Endothelial cell of umbilical vein (primary cell): ENCODE measurements at regions not wholly inside any gene's neighbourhood (a gene's known extent, or its start where the extent isn't known, plus 50 kb on each side); places are given as distances from the start of the nearest gene placed in this dataset.

ENCODE experiments used
- BruUV-seq: library from RNA; stranded (reverse); fragments of 400-500 nt; replicated peaks from 2 replicates; lab custom pipeline; 2021; lab: Mats Ljungman, UMichigan
- CTCF ChIA-PET: fragments of 300-600, 350-600 bp; sonication (Branson Sonifier 250); formaldehyde crosslinking; loops from one replicate; lab custom pipeline; 2021; ENCODE audit warnings: antibody characterized with exemption, inconsistent platforms; lab: Charles Lee
- POLR2A ChIA-PET: fragments of 300-600, 350-600 bp; sonication (Branson Sonifier 250); formaldehyde crosslinking; loops from one replicate; lab custom pipeline; 2021; ENCODE audit warnings: antibody characterized with exemption, inconsistent platforms; lab: Charles Lee
- DNase-seq: peaks from one replicate; pipeline ENCODE4 v3.0.0-alpha.2; 2011; ENCODE audit warnings: low read depth, low spot score
- FAIRE-seq: peaks from 2 replicates; lab custom pipeline; 2011; peaks lifted over from hg19 to GRCh38; lab: Jason Lieb, UNC
- H2AFZ ChIP-seq: 2 replicates; pipeline ENCODE4 v1.6.0; 2012; ENCODE audit warnings: low read depth, low read length, control low read depth, inconsistent platforms
- H3K27ac ChIP-seq: 2 replicates; pipeline ENCODE4 v1.5.1; 2011; ENCODE audit warnings: low read depth, mild to moderate bottlenecking, control low read depth, low read length, moderate library complexity; ENCODE audit not compliant: insufficient read depth
- H3K27me3 ChIP-seq, 2 experiments: 2 replicates each; pipeline versions ENCODE4 v1.6.0 to v1.6.1; 2011; ENCODE audit warnings: low read length in 2 of 2, mixed read lengths in 1 of 2; ENCODE audit not compliant: control insufficient read depth in 2 of 2, insufficient read depth in 2 of 2
- H3K36me3 ChIP-seq, 2 experiments: 2 replicates in 1 of 2; 3 replicates in 1 of 2; pipeline ENCODE4 v1.5.1; 2011; ENCODE audit warnings: low read length in 2 of 2, mild to moderate bottlenecking in 1 of 2, moderate library complexity in 1 of 2; ENCODE audit not compliant: control insufficient read depth in 2 of 2, insufficient read depth in 2 of 2; ENCODE audit errors: extremely low read depth in 1 of 2
- H3K4me1 ChIP-seq: 3 replicates; pipeline ENCODE4 v1.5.1; 2011; ENCODE audit warnings: mild to moderate bottlenecking, low read length; ENCODE audit not compliant: control insufficient read depth, insufficient read depth; ENCODE audit errors: extremely low read depth
- H3K4me2 ChIP-seq: 2 replicates; pipeline ENCODE4 v1.6.1; 2011; ENCODE audit warnings: low read length, control low read depth, mixed read lengths; ENCODE audit not compliant: insufficient read depth
- H3K4me3 ChIP-seq, 3 experiments: fragments of 200-600 bp in 1 of 3; sonication (generic), shearing (Covaris generic) in 1 of 3; replicated peaks in 1 of 3; 2 replicates each; pipeline ENCODE4 v1.5.1; 2011 to 2016; ENCODE audit warnings: control low read depth in 3 of 3, low read length in 3 of 3, mild to moderate bottlenecking in 2 of 3, inconsistent platforms in 1 of 3, low read depth in 1 of 3, moderate library complexity in 1 of 3; ENCODE audit not compliant: insufficient read depth in 1 of 3
- H3K79me2 ChIP-seq: 2 replicates; pipeline ENCODE4 v1.6.0; 2012; ENCODE audit warnings: low read length, inconsistent platforms; ENCODE audit not compliant: control insufficient read depth, insufficient read depth
- H3K9ac ChIP-seq: replicated peaks from 2 replicates; pipeline ENCODE3; 2011; ENCODE audit warnings: low read length, control low read depth; ENCODE audit not compliant: insufficient read depth; ENCODE audit errors: extremely low read depth
- H3K9me1 ChIP-seq: replicated peaks from 3 replicates; pipeline ENCODE4 v1.6.0; 2011; ENCODE audit warnings: mild to moderate bottlenecking, low read length; ENCODE audit not compliant: control insufficient read depth, insufficient read depth; ENCODE audit errors: extremely low read depth
- H3K9me3 ChIP-seq: replicated peaks from 2 replicates; pipeline ENCODE4 v1.5.1; 2012; ENCODE audit warnings: low read length, inconsistent platforms; ENCODE audit not compliant: control insufficient read depth, insufficient read depth
- H4K20me1 ChIP-seq: replicated peaks from 2 replicates; pipeline ENCODE3; 2011; ENCODE audit warnings: mild to moderate bottlenecking, low read length; ENCODE audit not compliant: control insufficient read depth, insufficient read depth; ENCODE audit errors: extremely low read depth
- EZH2 ChIP-seq: IDR thresholded peaks from 2 replicates; pipeline ENCODE4 v1.6.1; 2012; ENCODE audit warnings: borderline replicate concordance, low read depth, mild to moderate bottlenecking, moderate library complexity, low read length, inconsistent platforms; ENCODE audit not compliant: severe bottlenecking
- FOS ChIP-seq: IDR thresholded peaks from 2 replicates; pipeline ENCODE4 v1.6.1; 2011; ENCODE audit warnings: mild to moderate bottlenecking, low read length, moderate library complexity, borderline replicate concordance; ENCODE audit not compliant: insufficient read depth
- GATA2 ChIP-seq: IDR thresholded peaks from 2 replicates; pipeline ENCODE4 v1.7.0; 2011; ENCODE audit warnings: low read depth, mild to moderate bottlenecking, moderate library complexity, mixed read lengths, low read length; ENCODE audit not compliant: insufficient read length, insufficient read depth
- JUN ChIP-seq: IDR thresholded peaks from 2 replicates; pipeline ENCODE4 v1.6.1; 2011; ENCODE audit warnings: borderline replicate concordance, low read depth; ENCODE audit not compliant: insufficient read length, insufficient read depth
- MAX ChIP-seq: IDR thresholded peaks from 2 replicates; pipeline ENCODE4 v1.6.1; 2011; ENCODE audit not compliant: insufficient read depth, insufficient read length
- MYC ChIP-seq: IDR thresholded peaks from one replicate; pipeline ENCODE4 v1.6.1; 2011; ENCODE audit warnings: mild to moderate bottlenecking, low read depth, low read length
- POLR2AphosphoS5 ChIP-seq: IDR thresholded peaks from 2 replicates; pipeline ENCODE4 v1.6.1; 2012; ENCODE audit warnings: low read depth, mild to moderate bottlenecking, control low read depth, low read length, moderate library complexity; ENCODE audit not compliant: insufficient read depth
- dilution Hi-C: fragments of 300-500 bp; cut with MboI; formaldehyde crosslinking; loops from one replicate; pipeline ENCODE4 v1.15.0; 2019; ENCODE audit warnings: low sequenced_read_pairs; ENCODE audit not compliant: extremely low pct_ligation_motif_present
- intact Hi-C: fragments of 100-400 bp; cut with micrococcal nuclease; formaldehyde crosslinking; loops from one replicate; pipeline ENCODE4 v1.10.0; 2022
- TF ChIP-seq, protein P1 (sequence below), 2 donors: IDR thresholded peaks; 1 replicate in 1 of 2; 2 replicates in 1 of 2; pipeline ENCODE4 v1.5.1; 2011; ENCODE audit warnings: low read length in 2 of 2, mild to moderate bottlenecking in 2 of 2, moderate library complexity in 2 of 2, control low read depth in 1 of 2, inconsistent platforms in 1 of 2, low read depth in 1 of 2; ENCODE audit not compliant: insufficient read depth in 1 of 2; ENCODE audit errors: extremely low read depth in 1 of 2

- BruUV-seq = no TSS peak
Measured at GRCh38 chr2:145914716-145915115, 1394.8 kb upstream of the ZEB2 start.

GRCh38 chr2:145910416-145910815 lies 1390.5 kb upstream of the ZEB2 start:
- FAIRE-seq (no peak), DNase-seq (no peak)
- Histone ChIP-seq H3K9ac (no peak overlapping the region), H3K79me2 (no peaks in the 10 kb centered on the region), H3K9me1 (no peaks in the 10 kb centered on the region), H3K4me2 (no peak overlapping the region), H3K9me3 (no peaks in the 10 kb centered on the region), H3K36me3 (no peaks in the 10 kb centered on the region), H2AFZ (no peak overlapping the region), H3K27ac (no peak overlapping the region), H3K4me3 (no peak overlapping the region), H4K20me1 (no peaks in the 10 kb centered on the region), H3K4me1 (peaks cover 4% of the 10 kb centered on the region), H3K27me3 (no peaks in the 10 kb centered on the region)
- TF ChIP-seq EZH2 (no peak), MYC (no peak), JUN (no peak), MAX (no peak), FOS (no peak), POLR2AphosphoS5 (no peak)
- no TSS peak for BruUV-seq
- dilution Hi-C loops (no loop called here), intact Hi-C loops (no loop called here)
- ChIA-PET POLR2A (no interaction called here), CTCF (interaction anchor here (1.2 to 3.3 kb wide), 5 partner anchors 9 to 158 kb away, joined by 3 to 25 read pairs (median 4); no protein-coding TSS in a partner anchor)

More at GRCh38 chr2:145914716-145915115, 1394.8 kb upstream of the ZEB2 start:
- ChIA-PET POLR2A (no interaction called here), CTCF (no interaction called here)
- no peak for FAIRE-seq
- Histone ChIP-seq H3K4me1 (no peaks in the 10 kb centered on the region), H3K4me3 (no peak overlapping the region), H3K27ac (no peak overlapping the region), H3K36me3 (no peaks in the 10 kb centered on the region), H2AFZ (peak overlapping the region; percentile 30), H3K9me3 (no peaks in the 10 kb centered on the region), H3K4me2 (no peak overlapping the region), H4K20me1 (no peaks in the 10 kb centered on the region), H3K9ac (no peak overlapping the region), H3K27me3 (no peaks in the 10 kb centered on the region), H3K79me2 (no peaks in the 10 kb centered on the region), H3K9me1 (no peaks in the 10 kb centered on the region)
- DNase-seq = no peak
- intact Hi-C loops (no loop called here), dilution Hi-C loops (no loop called here)
- TF ChIP-seq MAX (no peak), EZH2 (no peak), FOS (no peak), GATA2 (no peak)
- TF ChIP-seq, protein P1, sequence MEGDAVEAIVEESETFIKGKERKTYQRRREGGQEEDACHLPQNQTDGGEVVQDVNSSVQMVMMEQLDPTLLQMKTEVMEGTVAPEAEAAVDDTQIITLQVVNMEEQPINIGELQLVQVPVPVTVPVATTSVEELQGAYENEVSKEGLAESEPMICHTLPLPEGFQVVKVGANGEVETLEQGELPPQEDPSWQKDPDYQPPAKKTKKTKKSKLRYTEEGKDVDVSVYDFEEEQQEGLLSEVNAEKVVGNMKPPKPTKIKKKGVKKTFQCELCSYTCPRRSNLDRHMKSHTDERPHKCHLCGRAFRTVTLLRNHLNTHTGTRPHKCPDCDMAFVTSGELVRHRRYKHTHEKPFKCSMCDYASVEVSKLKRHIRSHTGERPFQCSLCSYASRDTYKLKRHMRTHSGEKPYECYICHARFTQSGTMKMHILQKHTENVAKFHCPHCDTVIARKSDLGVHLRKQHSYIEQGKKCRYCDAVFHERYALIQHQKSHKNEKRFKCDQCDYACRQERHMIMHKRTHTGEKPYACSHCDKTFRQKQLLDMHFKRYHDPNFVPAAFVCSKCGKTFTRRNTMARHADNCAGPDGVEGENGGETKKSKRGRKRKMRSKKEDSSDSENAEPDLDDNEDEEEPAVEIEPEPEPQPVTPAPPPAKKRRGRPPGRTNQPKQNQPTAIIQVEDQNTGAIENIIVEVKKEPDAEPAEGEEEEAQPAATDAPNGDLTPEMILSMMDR (IDR thresholded peaks at IDR 0.05; ENCODE audit: extremely low read depth in 1 of 2, insufficient read depth in 1 of 2, low read depth in 1 of 2, low read length in 2 of 2) = no peak
